Stimulated activated CD4-positive, alpha-beta T cell treated with anti-CD3 and anti-CD28 coated beads, Interleukin-15, amount 100 ng/mL, for 1 hour (primary cell): ENCODE measurements at regions not wholly inside any gene's neighbourhood (a gene's known extent, or its start where the extent isn't known, plus 50 kb on each side); places are given as distances from the start of the nearest gene placed in this dataset.

Source experiments
- DNase-seq, 2 donors: peaks; one replicate each; pipeline ENCODE4 v3.0.0-alpha.2; 2020; ENCODE audit warnings: low read depth in 1 of 2, low spot score in 1 of 2

- no peak for DNase-seq
These were observed 153.2 kb downstream of the IRF8 start for GRCh38 chr16:86052115-86052670.

DNA sequence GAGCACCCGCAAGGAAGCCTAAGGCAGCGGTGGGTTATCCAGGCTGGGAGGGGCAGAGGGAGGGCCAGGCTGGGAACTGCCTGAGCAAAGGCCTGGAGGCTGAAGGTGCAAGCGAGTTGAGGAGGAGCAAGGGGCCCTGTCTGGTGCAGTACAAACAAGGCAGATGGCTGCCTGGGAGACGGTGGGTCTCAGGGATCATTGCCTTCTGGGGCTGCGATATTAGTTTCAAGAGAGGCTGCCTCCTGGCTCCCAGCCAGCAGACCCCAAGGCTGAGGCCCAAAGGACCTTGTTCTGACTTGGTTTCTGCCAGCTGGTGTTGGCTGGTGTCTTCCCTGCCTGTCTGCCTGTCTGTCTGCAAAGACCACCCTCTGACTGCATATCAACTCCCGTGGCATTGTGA, 154.0 kb downstream of the IRF8 start:
- no peak for DNase-seq

DNA sequence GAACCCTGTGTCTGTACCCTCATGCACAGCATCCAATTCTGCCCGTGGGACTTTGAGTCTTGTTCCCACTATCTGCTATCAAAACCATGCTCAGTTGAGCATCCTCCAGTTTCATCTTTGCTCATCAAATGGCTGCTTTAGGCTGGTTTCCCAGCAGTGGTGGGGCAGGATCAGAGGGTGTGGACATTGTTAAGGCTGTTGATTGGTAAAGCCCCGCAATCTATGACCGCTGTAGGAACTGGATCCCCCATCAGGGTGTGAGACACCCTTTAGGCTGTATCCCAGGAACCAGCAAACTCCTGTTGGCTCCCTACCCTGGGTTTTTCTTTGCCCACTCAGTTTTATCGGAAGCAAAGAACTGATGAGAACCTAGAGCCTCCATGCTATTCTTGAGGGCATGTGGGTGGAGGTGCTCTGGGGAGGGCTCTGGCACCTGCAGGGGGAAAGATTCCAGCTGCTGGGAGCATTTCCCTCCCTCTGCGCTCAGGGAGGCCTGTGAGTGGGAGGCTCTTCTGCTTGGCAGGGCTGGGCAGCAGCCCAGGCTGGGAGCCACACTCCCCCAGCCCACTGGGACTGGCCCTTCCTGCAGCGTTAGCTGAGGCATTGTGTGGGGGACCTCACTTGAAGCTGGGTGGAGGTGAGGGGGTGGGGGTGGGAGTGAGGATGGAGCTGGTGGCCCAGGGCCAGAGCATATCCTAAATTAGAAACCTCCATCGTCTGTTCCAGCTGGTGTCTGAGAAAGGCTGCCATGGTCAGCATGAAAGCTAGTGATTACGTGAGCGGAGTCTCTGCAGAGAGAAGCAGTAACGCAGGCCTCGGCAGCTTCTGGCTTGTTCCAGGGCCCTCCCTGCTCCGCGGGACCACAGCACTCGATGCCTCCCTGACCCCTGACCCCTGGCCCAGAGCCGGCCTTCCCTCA, 160.6 kb downstream of the IRF8 start:
- DNase-seq: no peak

DNA sequence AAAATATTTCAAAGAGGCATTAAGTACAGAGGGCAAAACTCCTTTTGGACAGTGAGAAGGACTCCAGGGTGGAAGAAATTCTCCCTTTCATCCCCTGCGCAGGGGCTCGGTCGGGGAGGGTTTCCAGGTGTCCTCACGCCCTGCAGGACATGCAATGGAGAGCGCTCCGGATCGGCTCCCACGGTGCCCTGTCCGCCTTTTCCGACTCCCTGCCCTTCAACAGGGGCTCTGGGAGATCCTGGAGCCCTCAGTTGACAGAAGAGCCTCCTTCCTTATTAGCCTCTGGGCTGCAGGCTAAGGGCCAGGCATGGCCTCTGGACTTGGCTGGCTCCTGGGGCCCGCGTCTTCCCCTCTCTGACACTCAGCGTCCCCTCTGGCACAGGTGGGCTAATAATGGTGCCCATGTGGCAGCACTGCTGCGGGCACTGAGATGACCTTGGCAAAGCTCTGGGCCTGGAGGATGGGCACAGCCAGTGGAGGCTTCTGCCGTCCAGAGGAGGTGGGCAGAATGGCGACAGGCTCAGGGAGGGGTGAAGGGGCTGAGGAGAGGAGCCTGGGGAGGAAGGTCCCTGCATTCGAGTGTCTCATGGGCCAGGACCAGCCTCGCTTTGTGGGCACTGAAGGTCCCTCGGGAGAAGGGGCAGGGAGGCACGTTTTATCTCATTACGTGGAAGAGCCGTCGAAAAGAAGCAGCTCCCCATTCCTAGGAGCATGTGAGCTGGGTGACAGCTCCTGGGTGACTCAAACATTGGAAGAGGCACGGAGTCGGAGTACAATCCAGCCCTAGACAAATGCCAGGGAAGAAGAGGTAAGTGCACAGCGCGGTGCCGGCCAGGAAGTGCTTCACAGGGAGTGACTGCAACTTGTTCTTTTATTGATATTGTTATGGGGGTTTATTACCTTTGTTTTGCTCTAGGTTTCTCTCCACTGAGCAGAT, 161.7 kb downstream of the IRF8 start:
- no peak for DNase-seq

- no peak for DNase-seq
These were observed 162.3 kb downstream of the IRF8 start for GRCh38 chr16:86061318-86061695.

DNA sequence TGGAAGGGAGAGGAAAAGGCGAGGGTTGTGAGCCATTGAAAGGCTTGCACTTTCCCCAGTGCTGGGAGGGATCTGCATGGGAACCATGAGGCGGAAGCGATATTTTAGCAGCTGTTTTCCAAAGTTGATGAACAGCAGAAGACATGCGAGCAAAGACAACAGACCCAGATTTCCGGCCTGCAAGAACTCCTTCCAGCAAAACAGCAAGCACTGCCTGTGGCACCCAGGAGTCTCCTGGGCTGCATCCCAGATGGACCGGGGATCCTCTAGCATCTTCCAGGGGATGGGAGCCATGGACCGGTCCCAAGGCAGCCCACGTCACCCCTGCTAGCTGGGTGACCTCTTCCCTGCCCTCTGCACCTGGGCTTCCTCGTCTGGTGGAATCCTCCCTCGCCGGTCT, 162.8 kb downstream of the IRF8 start:
- no peak for DNase-seq

DNA sequence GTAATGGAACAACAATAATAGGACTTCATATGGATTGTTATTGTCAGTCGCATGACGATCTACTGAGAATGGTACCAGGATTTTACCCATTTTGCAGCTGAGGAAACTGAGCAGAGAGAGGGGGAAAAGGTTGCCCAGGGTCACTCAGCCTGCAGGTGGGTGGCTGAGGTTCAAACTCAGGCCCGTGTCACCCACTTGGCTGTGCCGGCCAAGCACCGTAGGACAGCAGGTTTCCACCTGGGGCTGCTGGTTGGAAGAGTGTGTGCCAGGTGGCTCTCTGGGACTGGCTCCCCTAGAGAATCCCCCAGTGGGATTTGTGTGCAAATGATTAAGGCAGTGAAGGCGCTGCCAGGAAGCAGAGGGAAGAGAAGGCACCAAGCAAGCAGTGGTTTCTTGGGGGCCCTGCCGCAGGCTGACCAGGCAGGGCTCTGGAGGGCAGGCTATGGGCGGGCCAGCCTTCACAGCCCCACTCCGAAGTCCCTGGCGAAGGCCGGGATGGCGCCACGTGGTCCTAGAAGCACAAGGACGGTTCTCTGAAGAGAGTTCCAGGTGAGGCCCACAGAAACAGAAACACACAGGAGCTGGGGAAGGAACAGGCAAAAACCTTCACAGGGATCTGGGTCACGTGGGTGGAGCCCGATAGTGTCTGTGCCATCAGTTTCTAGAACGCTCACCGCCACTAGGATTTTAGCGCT, 163.5 kb downstream of the IRF8 start:
- no peak for DNase-seq

- DNase-seq: no peak
These were observed 164.9 kb downstream of the IRF8 start for GRCh38 chr16:86063760-86064405.

- DNase-seq: no peak
These were observed 165.7 kb downstream of the IRF8 start for GRCh38 chr16:86064431-86065250.

- no peak for DNase-seq
These were observed 166.7 kb downstream of the IRF8 start for GRCh38 chr16:86065711-86066110.

GRCh38 chr16:86066811-86067210, 167.8 kb downstream of the IRF8 start:
- DNase-seq: no peak

DNA sequence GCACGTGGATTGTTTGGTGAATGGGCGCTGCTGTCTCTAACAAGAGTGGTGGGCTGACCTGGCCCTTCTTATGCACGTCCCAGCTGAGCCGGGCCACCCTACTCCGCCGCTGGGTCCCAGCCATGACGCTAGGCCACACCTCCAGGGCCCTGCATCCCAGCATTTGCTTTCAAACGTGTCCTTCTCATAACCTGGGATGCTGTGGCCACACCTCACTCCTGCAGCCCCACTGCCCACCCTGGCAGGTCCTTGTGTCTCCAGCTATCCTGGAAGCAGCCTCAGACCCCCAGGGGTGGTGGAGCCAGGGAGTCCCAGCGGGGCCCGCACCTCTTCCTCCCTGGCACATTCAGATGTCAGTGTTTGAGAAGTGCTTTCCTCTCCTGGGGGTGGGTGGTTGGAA, 168.6 kb downstream of the IRF8 start:
- DNase-seq: no peak

DNA sequence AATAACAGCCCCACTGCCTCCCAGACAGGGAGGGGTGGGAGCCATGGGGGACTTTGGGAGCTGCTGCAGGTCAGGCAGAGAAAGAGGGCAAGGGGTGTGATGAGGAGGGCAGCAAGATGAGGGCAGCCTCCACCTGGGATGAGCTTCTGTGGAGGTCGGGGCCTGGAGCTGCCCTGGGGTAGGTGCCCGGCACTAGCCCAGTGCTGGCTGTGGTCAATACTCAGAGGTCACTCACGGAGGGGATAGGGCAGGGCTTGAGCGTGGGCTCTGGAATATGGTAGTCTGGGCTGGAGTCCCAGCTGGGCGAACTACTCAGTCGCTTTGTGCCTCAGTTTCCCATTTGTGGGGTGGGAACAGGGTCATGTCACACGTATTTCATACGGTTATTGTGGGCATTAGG, 169.0 kb downstream of the IRF8 start:
- DNase-seq: no peak

- DNase-seq: no peak
These were observed 169.8 kb downstream of the IRF8 start for GRCh38 chr16:86068722-86069121.

DNA sequence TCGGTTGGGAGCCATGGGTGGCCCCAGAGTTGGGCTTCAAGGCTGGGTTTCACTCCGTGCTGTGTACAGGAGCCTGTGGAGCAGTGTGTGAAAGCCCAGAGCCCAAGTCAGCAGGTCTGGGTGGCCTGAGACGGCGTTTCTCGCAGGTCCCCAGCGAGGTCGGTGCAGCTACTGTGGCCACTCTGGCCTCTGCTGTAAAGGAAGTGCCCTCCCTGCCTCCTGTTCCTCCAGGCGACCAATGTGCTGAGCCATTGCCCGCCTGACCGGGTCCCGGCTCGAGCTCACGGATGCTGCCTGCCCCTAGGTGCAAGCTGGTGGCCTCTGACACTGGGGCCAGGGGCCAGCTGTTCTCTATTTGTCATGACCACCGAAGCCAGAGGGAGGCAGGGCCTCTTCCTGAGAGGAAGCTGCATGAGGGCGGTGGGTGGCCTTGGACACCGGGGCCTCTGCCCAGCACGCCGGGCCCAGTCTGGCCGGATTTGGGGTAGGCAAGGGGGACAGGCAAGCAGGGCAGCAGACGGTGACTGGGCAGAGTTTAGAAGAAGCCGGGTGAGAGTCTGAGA, 170.9 kb downstream of the IRF8 start:
- DNase-seq: no peak

DNA sequence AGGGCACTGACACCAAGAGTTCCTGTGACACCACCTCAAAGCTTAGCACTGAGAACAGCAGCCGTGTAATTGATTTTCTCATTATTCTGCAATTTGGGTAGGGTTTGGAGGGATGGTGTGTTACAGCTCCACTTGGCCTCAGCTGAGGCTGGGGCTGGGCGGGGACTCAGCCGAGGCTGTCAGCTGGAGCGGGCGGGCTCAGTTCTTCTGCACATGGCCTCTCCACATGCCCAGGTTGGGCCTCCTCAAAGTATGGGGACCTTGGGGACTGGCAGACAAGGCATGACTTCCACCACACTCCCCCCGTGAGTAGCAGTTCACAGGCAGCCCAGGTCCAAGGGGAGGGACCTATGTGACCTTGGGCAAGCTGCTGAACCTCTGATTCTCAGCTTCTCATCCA, 171.5 kb downstream of the IRF8 start:
- no peak for DNase-seq

GRCh38 chr16:86070971-86071370, 172.0 kb downstream of the IRF8 start:
- no peak for DNase-seq

GRCh38 chr16:86071611-86072240, 172.8 kb downstream of the IRF8 start:
- no peak for DNase-seq
